ENCODE measurements at regions not wholly inside any gene's neighbourhood (a gene's known extent, or its start where the extent isn't known, plus 50 kb on each side); places are given as distances from the start of the nearest gene placed in this dataset.
"Not testable (repeated sequence)": the region's sequence is repeated elsewhere in the genome, so short reads cannot be mapped to it uniquely, and the experiment has no call there.

- TF ChIP-seq CTCF (tag by site-specific recombination; IDR thresholded peaks at IDR 0.05); GLI4 (tag by site-specific recombination; IDR thresholded peaks at IDR 0.05); BCL11B (tag by site-specific recombination; IDR thresholded peaks at IDR 0.05; ENCODE audit: low read depth); ZBTB21 (tag by site-specific recombination; IDR thresholded peaks at IDR 0.05); ELK4 (IDR thresholded peaks at IDR 0.05; ENCODE audit: borderline replicate concordance, low read depth, low read length): not testable (repeated sequence)
Measured at GRCh38 chrX:73961867-73962266, 109.4 kb upstream of the XIST start.

Measured in HEK293 (cell line).